Astrocyte (in vitro differentiated cells and primary cell): ENCODE measurements at regions not wholly inside any gene's neighbourhood (a gene's known extent, or its start where the extent isn't known, plus 50 kb on each side); places are given as distances from the start of the nearest gene placed in this dataset.

Experiments used
- CTCF ChIP-seq: IDR thresholded peaks from 2 replicates; pipeline ENCODE4 v1.5.1; 2011; ENCODE audit warnings: low read depth, mild to moderate bottlenecking, inconsistent platforms, low read length, moderate library complexity; ENCODE audit not compliant: insufficient read depth
- EZH2 ChIP-seq: IDR thresholded peaks from 2 replicates; pipeline ENCODE4 v1.6.1; 2012; ENCODE audit warnings: mild to moderate bottlenecking, low read length, inconsistent platforms; ENCODE audit not compliant: insufficient read depth

- TF ChIP-seq CTCF: no peak
- TF ChIP-seq EZH2: no peak
Measured at GRCh38 chr1:83495560-83495959, 503.4 kb downstream of the TTLL7 start.
